Uterus (tissue), 3 donors: ENCODE measurements at regions not wholly inside any gene's neighbourhood (a gene's known extent, or its start where the extent isn't known, plus 50 kb on each side); places are given as distances from the start of the nearest gene placed in this dataset.

Experiments
- DNase-seq, 2 donors: peaks; one replicate each; pipeline ENCODE4 v3.0.0-alpha.2; 2019 to 2020
- H3K27ac ChIP-seq, 2 donors: fragments of 200-600 bp; sonication (generic); 1 replicate in 1 of 2; 2 replicates in 1 of 2; pipeline ENCODE4 v1.5.1; 2016 to 2018
- H3K27me3 ChIP-seq, 2 donors: fragments of 200-600 bp; sonication (generic); one replicate each; pipeline ENCODE4 v1.5.1; 2018 to 2019; ENCODE audit warnings: control low read depth in 1 of 2
- H3K36me3 ChIP-seq, 2 donors: fragments of 200-600 bp; sonication (generic); one replicate each; pipeline ENCODE4 v1.5.1; 2019; ENCODE audit warnings: control low read depth in 1 of 2
- H3K4me1 ChIP-seq, 2 donors: fragments of 200-600 bp; sonication (generic); one replicate each; pipeline ENCODE4 v1.5.1; 2018 to 2019; ENCODE audit warnings: control low read depth in 1 of 2
- H3K4me3 ChIP-seq, 2 donors: fragments of 200-600 bp; sonication (generic); 1 replicate in 1 of 2; 2 replicates in 1 of 2; pipeline ENCODE4 v1.5.1; 2018 to 2019; ENCODE audit warnings: mild to moderate bottlenecking in 1 of 2
- H3K9me3 ChIP-seq, 2 donors: fragments of 200-600 bp; sonication (generic); one replicate each; pipeline ENCODE4 v1.5.1; 2019; ENCODE audit warnings: control low read depth in 1 of 2
- POLR2A ChIP-seq, 2 donors: fragments of 450-650 bp; IDR thresholded peaks; one replicate each; pipeline ENCODE4 v1.6.1; 2016; ENCODE audit warnings: antibody characterized with exemption in 2 of 2, mild to moderate bottlenecking in 1 of 2, moderate library complexity in 1 of 2
- intact Hi-C: fragments of 100-400 bp; cut with DNase I; formaldehyde crosslinking; loops from one replicate; pipeline ENCODE4 v1.15.1; 2023; ENCODE audit warnings: low total_unique reads
- TF ChIP-seq, protein P1 (sequence below), 4 experiments: fragments of 200-600 bp in 2 of 4; fragments of 450-650 bp in 2 of 4; sonication (generic) in 2 of 4; IDR thresholded peaks; one replicate each; pipeline ENCODE4 v1.5.1; 2016 to 2019; ENCODE audit warnings: antibody characterized with exemption in 4 of 4, mild to moderate bottlenecking in 2 of 4, moderate library complexity in 1 of 4
- donor health status: DM: yes; HTN: yes; CAD: no.

DNA sequence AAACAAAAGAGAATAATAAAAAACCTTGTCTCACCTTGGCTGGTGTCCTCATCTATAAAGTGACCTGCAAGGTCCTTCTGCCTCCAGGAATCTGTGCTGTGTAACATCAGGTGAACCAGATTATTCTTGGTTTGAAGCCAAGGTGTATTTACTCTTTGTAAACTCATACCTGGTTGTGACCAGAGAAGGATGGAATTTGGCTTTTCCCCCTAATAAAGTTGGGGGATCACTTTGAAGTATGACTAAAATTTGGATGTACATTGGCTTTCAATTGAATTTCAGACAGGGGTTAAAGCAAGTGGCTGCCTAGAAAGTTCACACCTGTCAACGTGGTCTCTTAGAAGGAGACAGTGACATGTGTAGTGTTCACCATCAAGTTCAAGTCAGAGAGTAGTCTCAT lies 100.1 kb downstream of the SCP2D1 start:
- no peak overlapping the region for H3K27ac ChIP-seq
- no peaks in the 10 kb centered on the region for H3K27me3 ChIP-seq
- peaks cover 0 to 4% of the 10 kb centered on the region in 2 donors for H3K4me1 ChIP-seq
- H3K9me3 ChIP-seq = no peaks in the 10 kb centered on the region
- H3K4me3 ChIP-seq = no peak overlapping the region
- intact Hi-C loops = no loop called here
- no peaks in the 10 kb centered on the region for H3K36me3 ChIP-seq
- no peak for TF ChIP-seq POLR2A (IDR thresholded peaks at IDR 0.05)
- TF ChIP-seq, protein P1, sequence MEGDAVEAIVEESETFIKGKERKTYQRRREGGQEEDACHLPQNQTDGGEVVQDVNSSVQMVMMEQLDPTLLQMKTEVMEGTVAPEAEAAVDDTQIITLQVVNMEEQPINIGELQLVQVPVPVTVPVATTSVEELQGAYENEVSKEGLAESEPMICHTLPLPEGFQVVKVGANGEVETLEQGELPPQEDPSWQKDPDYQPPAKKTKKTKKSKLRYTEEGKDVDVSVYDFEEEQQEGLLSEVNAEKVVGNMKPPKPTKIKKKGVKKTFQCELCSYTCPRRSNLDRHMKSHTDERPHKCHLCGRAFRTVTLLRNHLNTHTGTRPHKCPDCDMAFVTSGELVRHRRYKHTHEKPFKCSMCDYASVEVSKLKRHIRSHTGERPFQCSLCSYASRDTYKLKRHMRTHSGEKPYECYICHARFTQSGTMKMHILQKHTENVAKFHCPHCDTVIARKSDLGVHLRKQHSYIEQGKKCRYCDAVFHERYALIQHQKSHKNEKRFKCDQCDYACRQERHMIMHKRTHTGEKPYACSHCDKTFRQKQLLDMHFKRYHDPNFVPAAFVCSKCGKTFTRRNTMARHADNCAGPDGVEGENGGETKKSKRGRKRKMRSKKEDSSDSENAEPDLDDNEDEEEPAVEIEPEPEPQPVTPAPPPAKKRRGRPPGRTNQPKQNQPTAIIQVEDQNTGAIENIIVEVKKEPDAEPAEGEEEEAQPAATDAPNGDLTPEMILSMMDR (IDR thresholded peaks at IDR 0.05) = no peak
- no peak for DNase-seq

DNA sequence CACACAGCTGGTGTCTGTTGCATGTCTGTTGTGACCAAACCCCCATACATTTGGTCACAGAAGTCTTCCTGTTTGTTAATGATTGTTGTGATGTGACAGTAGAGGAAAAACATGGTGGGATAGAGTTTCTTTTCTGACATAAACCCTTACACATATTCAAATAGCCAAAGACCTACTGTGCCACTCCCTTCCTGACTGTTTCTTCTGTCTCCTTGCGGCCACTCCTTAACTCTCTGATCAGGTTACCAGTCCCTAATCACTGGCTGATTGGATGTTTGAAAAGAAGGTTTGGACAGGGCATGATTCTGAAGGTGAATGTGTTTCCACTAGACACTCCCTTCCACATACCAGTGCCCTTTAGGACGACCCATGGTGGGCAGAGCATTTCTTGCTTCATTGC lies 101.2 kb downstream of the SCP2D1 start:
- H3K27ac ChIP-seq = no peak overlapping the region
- H3K4me3 ChIP-seq = no peak overlapping the region
- H3K27me3 ChIP-seq = no peaks in the 10 kb centered on the region
- intact Hi-C loops = no loop called here
- no peaks in the 10 kb centered on the region for H3K9me3 ChIP-seq
- H3K36me3 ChIP-seq = no peaks in the 10 kb centered on the region
- H3K4me1 ChIP-seq = peaks cover 0 to 4% of the 10 kb centered on the region in 2 donors
- DNase-seq = no peak
- TF ChIP-seq, protein P1 (IDR thresholded peaks at IDR 0.05) = no peak
- TF ChIP-seq POLR2A (IDR thresholded peaks at IDR 0.05) = no peak

DNA sequence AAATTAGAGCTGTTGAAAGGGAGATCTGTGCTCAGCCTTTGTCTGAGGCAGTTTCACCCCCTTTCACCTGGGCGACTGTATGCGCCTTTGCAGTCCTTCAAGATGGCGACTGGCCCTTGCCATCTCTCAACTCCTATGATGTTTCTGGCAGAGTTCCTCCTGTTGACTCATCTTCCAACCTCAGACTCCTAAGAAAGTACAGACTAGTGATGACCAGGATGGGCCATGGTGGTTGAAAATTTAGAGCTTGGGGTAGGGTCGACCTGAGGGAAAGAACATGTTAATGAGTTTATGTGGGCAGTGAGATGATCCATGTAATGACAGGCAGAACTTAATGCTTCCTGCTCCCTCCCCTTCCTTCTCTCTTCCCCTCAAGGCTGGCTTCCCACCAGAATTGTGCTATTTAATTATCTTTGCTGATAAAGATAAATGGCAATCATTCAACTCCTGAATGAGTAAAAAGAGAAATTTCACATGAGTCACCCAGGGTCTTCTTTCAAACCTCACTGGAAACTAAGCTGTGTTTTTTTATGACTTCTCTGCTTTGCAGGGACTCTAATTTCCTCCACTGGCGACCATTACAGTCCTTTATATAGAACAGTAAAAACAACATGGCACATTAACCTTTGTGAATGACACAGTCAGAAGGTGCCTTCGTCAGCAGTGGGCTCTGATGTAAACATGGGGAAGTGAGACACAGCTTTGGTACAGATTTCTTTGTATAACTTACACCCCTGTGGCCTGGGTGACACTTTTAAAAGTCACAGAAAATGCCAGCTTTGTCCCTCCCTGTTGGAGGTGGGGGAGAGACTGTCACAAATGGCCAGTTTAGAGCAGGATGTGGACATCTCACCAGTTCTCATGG lies 103.5 kb downstream of the SCP2D1 start:
- no peaks in the 10 kb centered on the region for H3K27me3 ChIP-seq
- no peaks in the 10 kb centered on the region for H3K9me3 ChIP-seq
- peak in 1 of 2 donors; percentile 40 for DNase-seq
- TF ChIP-seq, protein P1 (IDR thresholded peaks at IDR 0.05) = no peak
- TF ChIP-seq POLR2A (IDR thresholded peaks at IDR 0.05) = no peak
- H3K27ac ChIP-seq = peak overlapping the region in 1 of 2 donors; percentile 22
- intact Hi-C loops = no loop called here
- no peak overlapping the region for H3K4me3 ChIP-seq
- H3K36me3 ChIP-seq = no peaks in the 10 kb centered on the region
- peaks cover 0 to 4% of the 10 kb centered on the region in 2 donors for H3K4me1 ChIP-seq

DNA sequence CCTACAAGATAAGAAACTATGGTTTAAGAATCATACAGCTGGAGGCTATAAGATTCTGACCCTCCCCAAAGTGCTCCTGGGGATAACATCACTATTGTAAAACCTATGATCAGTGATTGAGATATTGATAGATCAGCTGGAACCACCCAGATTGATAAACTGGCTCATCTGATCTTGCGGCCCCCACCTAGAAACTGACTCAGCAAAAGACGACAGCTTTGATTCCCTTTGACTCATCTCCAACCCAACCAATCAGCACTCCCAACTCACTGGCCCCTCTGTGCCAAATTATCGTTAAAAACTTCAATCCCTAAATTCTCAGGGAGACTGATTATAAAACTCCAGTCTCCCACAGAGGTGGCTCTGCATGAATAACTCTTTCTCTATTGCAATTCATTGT lies 106.4 kb downstream of the SCP2D1 start:
- Histone ChIP-seq H3K36me3 (no peaks in the 10 kb centered on the region), H3K27ac (no peak overlapping the region), H3K9me3 (no peaks in the 10 kb centered on the region), H3K4me1 (peaks cover 2 to 4% of the 10 kb centered on the region in 2 donors), H3K4me3 (no peak overlapping the region), H3K27me3 (no peaks in the 10 kb centered on the region)
- DNase-seq = no peak
- TF ChIP-seq POLR2A (IDR thresholded peaks at IDR 0.05) = no peak
- TF ChIP-seq, protein P1 (IDR thresholded peaks at IDR 0.05) = no peak
- intact Hi-C loops = no loop called here

DNA sequence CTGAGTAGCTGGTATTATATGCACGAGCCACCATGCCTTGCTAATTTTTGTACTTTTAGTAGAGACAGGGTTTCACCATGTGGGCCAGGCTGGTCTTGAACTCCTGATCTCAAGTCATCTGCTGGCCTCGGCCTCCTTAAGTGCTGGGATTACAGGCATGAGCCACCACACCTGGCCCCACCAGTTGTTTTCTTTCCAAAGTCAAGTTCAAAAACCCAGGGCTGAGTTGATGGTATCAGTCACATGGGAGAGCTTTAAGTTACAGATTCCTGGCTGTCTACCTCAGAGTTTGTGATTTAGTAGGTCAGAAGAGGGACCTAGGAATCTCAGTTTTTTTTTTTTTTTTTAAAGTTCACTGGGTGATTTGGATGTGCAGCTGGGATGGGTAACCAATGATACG lies 107.7 kb downstream of the SCP2D1 start:
- H3K9me3 ChIP-seq = no peaks in the 10 kb centered on the region
- peaks cover 4 to 5% of the 10 kb centered on the region in 2 donors for H3K4me1 ChIP-seq
- H3K27ac ChIP-seq = no peak overlapping the region
- no peaks in the 10 kb centered on the region for H3K27me3 ChIP-seq
- H3K4me3 ChIP-seq = no peak overlapping the region
- no peaks in the 10 kb centered on the region for H3K36me3 ChIP-seq
- intact Hi-C loops = no loop called here
- TF ChIP-seq POLR2A (IDR thresholded peaks at IDR 0.05) = no peak
- TF ChIP-seq, protein P1 (IDR thresholded peaks at IDR 0.05) = no peak
- DNase-seq = no peak
